ENCODE measurements at regions not wholly inside any gene's neighbourhood (a gene's known extent, or its start where the extent isn't known, plus 50 kb on each side); places are given as distances from the start of the nearest gene placed in this dataset.

DNA sequence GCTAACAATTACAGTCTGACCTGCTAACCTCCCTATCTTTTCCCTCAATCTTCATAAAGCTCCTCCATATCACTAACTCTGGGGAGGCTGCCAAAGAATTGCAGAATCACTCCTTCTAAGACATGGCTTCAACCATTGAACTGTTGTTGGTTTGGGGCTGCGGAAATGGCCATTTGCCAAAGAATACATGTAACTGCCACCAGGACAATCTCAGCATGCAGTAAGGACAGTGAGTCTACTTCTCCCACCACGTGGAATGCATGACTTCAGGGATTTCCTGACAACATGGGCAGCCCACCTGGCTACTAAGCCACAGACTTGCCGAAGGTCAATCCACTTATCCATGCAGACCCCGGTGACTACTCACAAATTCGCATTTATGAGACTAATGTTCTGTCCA, 104.3 kb upstream of the NUDT7 start:
- H3K4me1 ChIP-seq, result no peaks in the 10 kb centered on the region
- no peak for DNase-seq
- H3K9me3 ChIP-seq, result no peaks in the 10 kb centered on the region
- no peak overlapping the region for H3K9ac ChIP-seq (ENCODE audit: low read depth in 2 of 2, low read length in 2 of 2)
- no peaks in the 10 kb centered on the region for H3K36me3 ChIP-seq
- no peak overlapping the region for H3K4me3 ChIP-seq
- intact Hi-C loops (cut with DNase I), result no loop called here
- no peak overlapping the region for H3K27ac ChIP-seq
- no peaks in the 10 kb centered on the region for H3K27me3 ChIP-seq
- TF ChIP-seq, protein P1, sequence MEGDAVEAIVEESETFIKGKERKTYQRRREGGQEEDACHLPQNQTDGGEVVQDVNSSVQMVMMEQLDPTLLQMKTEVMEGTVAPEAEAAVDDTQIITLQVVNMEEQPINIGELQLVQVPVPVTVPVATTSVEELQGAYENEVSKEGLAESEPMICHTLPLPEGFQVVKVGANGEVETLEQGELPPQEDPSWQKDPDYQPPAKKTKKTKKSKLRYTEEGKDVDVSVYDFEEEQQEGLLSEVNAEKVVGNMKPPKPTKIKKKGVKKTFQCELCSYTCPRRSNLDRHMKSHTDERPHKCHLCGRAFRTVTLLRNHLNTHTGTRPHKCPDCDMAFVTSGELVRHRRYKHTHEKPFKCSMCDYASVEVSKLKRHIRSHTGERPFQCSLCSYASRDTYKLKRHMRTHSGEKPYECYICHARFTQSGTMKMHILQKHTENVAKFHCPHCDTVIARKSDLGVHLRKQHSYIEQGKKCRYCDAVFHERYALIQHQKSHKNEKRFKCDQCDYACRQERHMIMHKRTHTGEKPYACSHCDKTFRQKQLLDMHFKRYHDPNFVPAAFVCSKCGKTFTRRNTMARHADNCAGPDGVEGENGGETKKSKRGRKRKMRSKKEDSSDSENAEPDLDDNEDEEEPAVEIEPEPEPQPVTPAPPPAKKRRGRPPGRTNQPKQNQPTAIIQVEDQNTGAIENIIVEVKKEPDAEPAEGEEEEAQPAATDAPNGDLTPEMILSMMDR (IDR thresholded peaks at IDR 0.05), result no peak

DNA sequence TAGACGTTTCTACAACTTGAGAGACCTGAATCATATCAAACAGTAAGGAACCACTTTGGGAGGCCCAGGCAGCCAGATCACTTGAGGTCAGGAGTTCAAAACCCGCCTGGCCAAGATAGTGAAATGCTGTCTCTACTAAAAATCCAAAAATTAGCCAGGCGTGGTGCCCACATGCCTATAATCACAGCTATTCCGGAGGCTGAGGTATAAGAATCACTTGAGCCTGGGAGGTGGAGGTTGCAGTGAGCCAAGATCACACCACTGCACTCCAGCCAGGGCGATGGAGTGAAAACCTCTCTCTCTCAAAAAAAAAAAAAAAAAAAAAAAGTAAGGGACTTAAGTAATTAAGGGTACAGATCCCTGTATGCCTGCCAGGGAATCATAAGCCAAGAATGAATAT, 103.4 kb upstream of the NUDT7 start:
- no peak overlapping the region for H3K27ac ChIP-seq
- no peak overlapping the region for H3K4me3 ChIP-seq
- no peaks in the 10 kb centered on the region for H3K9me3 ChIP-seq
- no peaks in the 10 kb centered on the region for H3K27me3 ChIP-seq
- TF ChIP-seq, protein P1 (IDR thresholded peaks at IDR 0.05), result no peak
- no peaks in the 10 kb centered on the region for H3K36me3 ChIP-seq
- intact Hi-C loops (cut with DNase I), result no loop called here
- DNase-seq, result no peak
- no peaks in the 10 kb centered on the region for H3K4me1 ChIP-seq
- no peak overlapping the region for H3K9ac ChIP-seq (ENCODE audit: low read depth in 2 of 2, low read length in 2 of 2)

- TF ChIP-seq, protein P1 (IDR thresholded peaks at IDR 0.05), result no peak
- no peak for DNase-seq
- Histone ChIP-seq H3K9ac (ENCODE audit: low read depth in 2 of 2, low read length in 2 of 2) (no peak overlapping the region), H3K9me3 (no peaks in the 10 kb centered on the region), H3K4me1 (no peaks in the 10 kb centered on the region), H3K36me3 (no peaks in the 10 kb centered on the region), H3K27me3 (no peaks in the 10 kb centered on the region), H3K27ac (no peak overlapping the region), H3K4me3 (no peak overlapping the region)
- intact Hi-C loops (cut with DNase I), result no loop called here
Observed at GRCh38 chr16:77624085-77624484, 98.2 kb upstream of the NUDT7 start.

- H3K9me3 ChIP-seq, result no peaks in the 10 kb centered on the region
- H3K27ac ChIP-seq, result no peak overlapping the region
- no peak for DNase-seq
- intact Hi-C loops (cut with DNase I), result no loop called here
- H3K36me3 ChIP-seq, result no peaks in the 10 kb centered on the region
- H3K4me1 ChIP-seq, result no peaks in the 10 kb centered on the region
- H3K27me3 ChIP-seq, result no peaks in the 10 kb centered on the region
- no peak overlapping the region for H3K9ac ChIP-seq (ENCODE audit: low read depth in 2 of 2, low read length in 2 of 2)
- H3K4me3 ChIP-seq, result no peak overlapping the region
- TF ChIP-seq, protein P1 (IDR thresholded peaks at IDR 0.05), result no peak
Observed at GRCh38 chr16:77636615-77637014, 85.7 kb upstream of the NUDT7 start.

DNA sequence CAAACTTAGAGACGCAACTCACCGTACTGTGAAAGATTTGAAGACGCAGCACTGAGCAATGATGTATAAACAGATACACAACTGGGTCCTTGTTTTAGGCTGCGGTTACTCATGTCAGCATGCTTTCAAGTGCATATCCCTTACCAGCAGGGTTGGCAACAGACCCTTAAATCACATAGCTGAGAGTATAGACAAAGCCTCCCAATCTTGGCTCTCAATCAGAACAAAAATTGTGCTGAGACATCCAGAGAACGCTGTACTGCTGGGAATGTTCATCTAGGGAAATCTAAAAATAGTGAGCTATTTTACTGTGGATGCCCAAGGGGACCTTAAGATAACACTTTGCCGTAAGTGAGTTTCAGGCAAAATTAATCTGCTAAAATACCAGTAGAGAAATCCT, 84.4 kb upstream of the NUDT7 start:
- Histone ChIP-seq H3K9ac (ENCODE audit: low read depth in 2 of 2, low read length in 2 of 2) (no peak overlapping the region), H3K9me3 (no peaks in the 10 kb centered on the region), H3K4me1 (no peaks in the 10 kb centered on the region), H3K27ac (no peak overlapping the region), H3K27me3 (no peaks in the 10 kb centered on the region), H3K4me3 (no peak overlapping the region), H3K36me3 (no peaks in the 10 kb centered on the region)
- TF ChIP-seq, protein P1 (IDR thresholded peaks at IDR 0.05), result no peak
- no peak for DNase-seq
- intact Hi-C loops (cut with DNase I), result no loop called here

DNA sequence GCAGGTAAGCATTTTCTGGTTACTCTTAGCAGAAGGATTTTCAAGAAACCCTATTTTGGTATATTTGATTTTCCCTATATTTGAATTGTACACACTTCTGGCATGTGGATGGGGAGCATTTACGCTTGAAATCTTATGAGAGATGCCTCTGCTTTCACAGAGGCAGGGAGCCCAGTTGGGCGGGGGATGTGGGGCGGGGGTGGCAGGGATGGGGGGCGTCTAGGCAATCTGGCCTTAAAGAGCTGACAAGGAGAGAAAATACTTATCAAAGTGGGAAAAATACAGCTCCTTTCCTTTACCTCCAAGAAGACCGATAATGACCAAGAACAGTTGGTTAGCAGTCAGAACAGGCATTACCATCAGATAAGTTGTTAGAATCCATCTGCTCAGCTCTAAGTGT, 79.1 kb upstream of the NUDT7 start:
- no peaks in the 10 kb centered on the region for H3K36me3 ChIP-seq
- H3K9me3 ChIP-seq, result no peaks in the 10 kb centered on the region
- no peak overlapping the region for H3K27ac ChIP-seq
- no peaks in the 10 kb centered on the region for H3K27me3 ChIP-seq
- TF ChIP-seq, protein P1 (IDR thresholded peaks at IDR 0.05), result no peak
- H3K4me1 ChIP-seq, result no peaks in the 10 kb centered on the region
- no peak overlapping the region for H3K9ac ChIP-seq (ENCODE audit: low read depth in 2 of 2, low read length in 2 of 2)
- DNase-seq, result no peak
- intact Hi-C loops (cut with DNase I), result no loop called here
- H3K4me3 ChIP-seq, result no peak overlapping the region
